Liver (tissue), 3 donors: ENCODE measurements at regions not wholly inside any gene's neighbourhood (a gene's known extent, or its start where the extent isn't known, plus 50 kb on each side); places are given as distances from the start of the nearest gene placed in this dataset.

Experiments
- CTCF ChIP-seq: fragments of 150-350 bp; IDR thresholded peaks from 2 replicates; pipeline ENCODE4 v1.5.1; 2017; ENCODE audit warnings: improper control_type of control experiment, low read depth, low read length; ENCODE audit not compliant: missing input control
- RAD21 ChIP-seq, 2 donors: IDR thresholded peaks; 2 replicates each; pipeline ENCODE4 v1.6.1; 2016; ENCODE audit warnings: antibody characterized with exemption in 2 of 2, mild to moderate bottlenecking in 2 of 2
- donor health status: healthy.
- donor health status: healthy.

GRCh38 chr9:25366906-25367305 lies 311.3 kb downstream of the TUSC1 start:
- TF ChIP-seq CTCF (no peak), RAD21 (IDR thresholded peaks at IDR 0.05) (no peak)
